GM19351 (cell line): ENCODE measurements at regions not wholly inside any gene's neighbourhood (a gene's known extent, or its start where the extent isn't known, plus 50 kb on each side); places are given as distances from the start of the nearest gene placed in this dataset.
A peak's percentile ranks its signal among the peaks of the same experiment; 100 is the strongest.
"Not testable (repeated sequence)": the region's sequence is repeated elsewhere in the genome, so short reads cannot be mapped to it uniquely, and the experiment has no call there.

Experiments
- ATAC-seq: cut with Tn5 transposase; IDR thresholded peaks from one replicate; pipeline ENCODE4 v1.9.1; 2021; ENCODE audit warnings: mild to moderate bottlenecking, moderate library complexity; ENCODE audit not compliant: unreplicated experiment

DNA sequence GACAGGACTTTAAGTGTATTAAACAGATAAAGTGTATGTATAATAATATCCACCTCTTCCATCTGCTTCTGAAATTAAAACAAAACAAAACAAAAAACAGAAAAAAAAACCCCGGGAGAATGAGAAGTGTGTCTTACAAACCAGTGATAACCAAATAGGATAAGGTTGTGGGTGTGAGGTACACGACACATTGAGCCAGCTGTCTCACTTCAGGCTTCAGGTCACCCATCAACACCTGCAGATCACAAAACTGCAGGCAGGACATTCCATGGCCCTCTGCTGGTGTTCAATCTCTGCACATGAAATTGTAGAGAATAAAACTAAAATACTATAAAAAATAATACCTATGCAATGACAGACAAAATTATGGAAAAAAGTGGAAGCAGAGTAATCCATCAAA lies 339.9 kb downstream of the SFMBT2 start:
- ATAC-seq = no peak

DNA sequence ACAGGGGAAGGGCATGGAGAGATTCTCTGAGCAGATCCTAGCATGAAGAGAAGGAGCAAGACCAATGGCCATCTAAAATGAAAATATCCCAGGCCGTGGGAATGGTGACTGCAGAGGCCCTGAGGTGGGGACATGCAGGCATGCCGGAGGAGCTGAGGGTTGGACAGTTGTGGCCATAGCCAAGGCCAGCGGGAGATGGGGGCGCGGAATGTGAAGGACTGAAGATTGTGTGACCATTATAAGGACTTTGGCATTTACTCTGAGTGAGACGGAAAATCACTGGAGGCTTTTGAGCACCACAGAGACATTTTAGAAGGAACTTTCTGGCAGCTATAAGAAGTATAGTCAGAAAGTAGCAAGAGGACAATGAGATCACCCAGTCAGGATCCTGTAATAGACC lies 341.1 kb downstream of the SFMBT2 start:
- ATAC-seq = no peak

DNA sequence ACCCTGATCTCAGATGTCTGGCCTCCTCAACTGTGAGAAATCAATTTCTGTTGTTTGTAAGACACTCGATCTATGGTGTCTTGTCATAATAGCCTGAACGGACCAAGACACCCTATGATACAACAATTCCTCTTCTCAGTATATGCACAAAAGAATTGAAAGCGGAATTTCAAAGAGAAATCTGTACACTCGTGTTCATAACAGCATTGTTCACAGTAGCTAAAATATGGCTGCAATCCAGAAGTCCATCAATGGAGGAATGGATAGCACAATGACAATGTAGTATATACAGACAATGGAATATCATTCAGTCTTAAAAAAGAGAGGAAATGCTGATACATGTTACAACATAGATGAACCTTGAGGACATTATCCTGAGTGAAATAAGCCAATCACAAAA lies 354.6 kb downstream of the SFMBT2 start:
- ATAC-seq = no peak

DNA sequence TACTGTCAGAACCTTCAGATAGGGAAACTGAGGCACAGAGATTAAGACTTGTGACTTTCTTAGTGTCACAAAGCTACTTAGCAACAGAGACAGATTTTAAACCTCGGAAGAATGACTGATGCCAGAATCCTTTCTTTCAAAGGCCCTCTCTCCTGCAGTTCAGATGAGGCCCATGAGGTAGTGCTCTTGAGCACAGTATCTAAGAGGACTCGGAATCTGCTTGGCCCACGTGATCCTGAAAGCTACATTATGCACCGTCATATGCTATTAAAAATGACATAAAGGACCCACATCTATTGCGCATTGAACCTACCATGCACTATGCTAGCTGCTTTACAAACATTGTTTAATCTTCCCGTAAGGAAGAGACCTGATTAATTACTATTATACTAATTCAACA lies 355.9 kb downstream of the SFMBT2 start:
- ATAC-seq = peak; percentile 47

DNA sequence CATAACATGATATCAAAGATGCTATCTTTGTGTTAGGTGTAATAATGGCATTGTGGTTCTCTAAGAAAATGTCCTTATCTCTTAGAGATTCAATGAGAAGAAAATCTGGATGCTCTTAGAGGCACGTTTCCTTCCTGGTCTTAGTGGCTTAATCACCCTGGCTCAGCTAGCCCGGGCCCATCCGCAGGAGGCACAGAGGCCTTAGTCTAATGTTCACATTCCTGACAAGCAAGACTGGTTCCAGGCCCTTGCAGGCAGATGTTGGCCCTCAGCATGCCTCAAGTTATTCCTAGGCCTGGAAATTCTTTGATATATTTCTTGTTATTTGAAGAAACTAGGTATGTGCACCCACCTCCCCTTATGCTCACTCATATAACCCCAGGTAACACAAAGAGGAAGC lies 357.6 kb downstream of the SFMBT2 start:
- no peak for ATAC-seq

DNA sequence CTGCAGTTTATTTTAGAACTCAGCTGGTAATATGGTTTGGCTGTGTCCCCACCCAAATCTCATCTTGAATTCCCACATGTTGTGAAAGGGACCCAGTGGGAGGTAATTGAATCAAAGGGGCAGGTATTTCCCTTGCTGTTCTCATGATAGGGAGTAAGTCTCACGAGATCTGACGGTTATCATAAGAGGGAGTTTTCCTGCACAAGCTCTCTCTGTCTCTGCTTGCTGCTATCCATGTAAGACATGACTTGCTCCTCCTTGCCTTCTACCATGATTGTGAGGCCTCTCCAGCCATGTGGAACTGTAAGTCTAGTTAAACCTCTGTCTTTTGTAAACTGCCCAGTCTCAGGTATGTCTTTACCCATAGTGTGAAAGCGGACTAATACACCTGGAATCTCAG lies 360.8 kb downstream of the SFMBT2 start:
- not testable (repeated sequence) for ATAC-seq

DNA sequence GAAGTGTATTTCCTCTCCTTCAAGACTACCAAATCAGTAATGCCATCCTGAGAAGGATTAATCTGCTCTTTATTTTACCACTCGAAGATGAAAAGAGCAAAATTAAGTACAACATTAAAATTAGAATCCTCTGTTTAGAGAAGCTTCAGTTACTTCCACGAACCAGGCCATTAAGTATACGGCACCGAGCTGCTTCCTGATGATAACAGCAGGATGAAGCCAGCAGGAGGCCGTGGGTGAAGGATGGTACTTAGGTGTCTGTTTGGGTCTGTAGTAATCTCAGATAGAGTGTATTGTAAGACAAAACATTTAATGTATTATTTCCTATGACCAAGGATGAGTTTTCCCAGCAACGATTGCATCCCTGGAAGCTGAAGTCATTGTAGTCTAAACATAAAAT lies 362.8 kb downstream of the SFMBT2 start:
- ATAC-seq = no peak

DNA sequence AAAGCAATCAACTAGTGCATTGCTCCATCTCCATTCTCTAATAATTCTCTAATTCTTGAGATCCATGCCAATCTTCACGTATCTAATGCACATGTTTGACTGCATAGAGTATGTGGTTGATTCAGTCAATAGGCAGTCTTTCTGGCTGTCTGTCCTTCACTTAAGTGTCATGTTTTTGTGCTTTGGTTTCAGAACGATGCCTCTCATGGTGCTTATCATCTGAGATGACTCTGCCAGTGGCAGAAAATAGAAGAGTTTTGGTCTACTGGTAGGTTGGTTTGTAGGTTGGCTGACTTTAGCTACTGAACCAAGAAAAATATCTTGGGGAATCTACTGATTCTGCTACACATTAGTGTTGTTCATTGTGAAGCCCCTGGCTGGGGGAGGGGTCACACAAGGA lies 364.2 kb downstream of the SFMBT2 start:
- ATAC-seq = peak; percentile 83

DNA sequence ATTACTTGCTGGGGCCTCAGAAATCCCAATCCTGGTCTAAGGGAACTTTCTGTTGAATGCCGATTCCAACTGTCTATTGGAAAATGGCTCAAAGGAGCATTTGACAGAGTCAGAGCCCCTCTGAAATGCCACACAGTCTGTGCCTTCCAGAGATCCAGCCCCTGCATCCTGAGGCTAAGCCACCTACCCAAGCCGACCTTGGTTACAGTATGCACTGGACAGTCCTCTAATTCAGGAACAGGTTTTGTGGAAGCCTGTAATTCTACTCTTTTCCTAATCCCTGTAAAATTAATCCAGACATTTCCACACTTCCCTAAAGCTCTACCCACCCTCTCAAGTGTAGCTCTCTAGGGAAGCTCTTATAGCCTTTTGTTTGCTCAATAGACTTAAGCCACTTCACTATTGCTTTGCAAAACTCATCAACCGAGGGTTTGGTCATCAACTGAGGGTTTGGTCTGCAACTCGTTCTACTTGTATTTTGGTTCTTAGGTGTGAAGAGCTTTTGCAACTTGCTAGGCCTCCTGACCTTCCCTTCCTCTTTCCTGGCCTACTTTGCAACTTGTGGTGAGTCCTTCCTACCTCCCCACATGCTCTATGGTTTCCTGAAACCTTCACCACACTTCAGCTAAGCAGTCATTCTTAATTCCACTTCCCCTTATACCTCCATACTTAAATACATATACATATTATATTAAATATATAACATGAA lies 364.8 kb downstream of the SFMBT2 start:
- peak; percentile 88 for ATAC-seq

DNA sequence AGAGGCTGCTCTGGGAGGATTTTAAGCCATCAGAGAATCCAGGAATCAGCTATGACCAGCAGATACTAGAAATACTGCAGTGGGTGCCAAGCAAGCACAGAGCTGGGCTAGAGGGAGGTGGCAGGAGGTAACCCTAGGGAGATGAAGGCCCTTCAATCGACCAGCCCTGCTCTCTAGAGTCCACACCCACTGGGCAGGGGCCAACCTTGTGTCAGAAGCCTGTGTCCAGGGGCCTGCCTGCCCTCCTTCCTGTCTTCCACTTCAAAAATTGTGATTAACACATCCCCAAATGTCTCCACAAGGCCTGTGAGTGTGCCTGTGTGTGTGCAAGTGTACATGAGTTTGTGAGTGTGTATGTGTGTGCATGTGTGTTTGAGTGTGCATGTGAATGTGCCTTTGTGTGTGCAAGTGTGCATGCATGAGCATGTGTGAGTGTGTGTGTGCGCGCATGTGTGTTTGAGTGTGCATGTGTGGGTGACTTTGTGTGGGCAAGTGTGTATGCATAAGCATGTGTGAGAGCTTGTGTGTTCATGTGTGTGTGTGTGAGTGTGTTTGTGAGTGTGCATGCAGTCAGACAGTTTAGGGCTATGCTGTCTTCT lies 367.7 kb downstream of the SFMBT2 start:
- no peak for ATAC-seq

DNA sequence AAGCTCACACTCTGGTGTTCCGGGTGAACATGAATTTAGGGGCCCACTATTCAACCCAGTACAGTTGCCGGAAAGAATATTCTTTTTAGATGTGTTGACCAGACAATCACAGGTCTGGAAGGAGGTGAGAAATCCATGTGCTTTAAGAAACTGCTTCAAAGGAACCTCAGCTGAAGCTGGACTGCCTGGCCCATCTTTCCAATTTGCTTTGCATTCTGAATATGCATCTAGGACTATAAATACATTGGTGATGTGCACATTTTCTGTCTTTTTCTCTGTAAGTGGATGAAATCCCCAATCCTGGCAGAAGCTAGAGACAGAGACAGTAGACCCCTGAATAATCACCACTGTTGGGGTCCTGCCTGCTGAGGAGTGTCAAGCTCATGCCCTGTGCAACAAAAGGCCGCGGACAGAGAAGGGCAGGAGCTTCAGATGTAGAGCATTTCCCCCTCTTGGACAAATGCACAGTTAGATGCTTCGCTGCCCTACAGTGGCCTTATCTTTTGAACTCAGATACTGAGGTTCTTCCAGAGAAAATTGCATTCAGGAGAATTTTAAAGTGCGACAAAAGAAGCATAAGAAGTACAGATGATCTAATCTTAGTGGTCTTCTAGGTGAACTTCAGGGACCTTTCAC lies 368.3 kb downstream of the SFMBT2 start:
- ATAC-seq = no peak

DNA sequence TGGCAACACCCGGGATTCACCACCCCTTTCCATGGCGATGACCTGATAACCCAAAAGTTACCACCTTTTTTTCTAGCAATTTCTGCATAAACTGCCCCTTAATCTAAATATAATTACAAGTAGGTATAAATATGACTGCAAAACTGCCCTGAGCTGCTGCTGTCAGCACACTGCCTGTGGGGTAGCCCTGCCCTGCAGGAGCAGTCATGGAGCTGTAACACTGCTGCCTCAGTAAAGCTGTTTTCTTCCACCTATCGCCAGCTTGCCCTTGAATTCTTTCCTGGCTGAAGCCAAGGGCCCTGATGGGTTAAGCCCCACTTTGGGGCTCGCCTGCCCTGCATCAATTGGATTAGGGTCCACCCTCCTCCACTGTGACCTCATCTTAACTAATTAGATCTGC lies 368.8 kb downstream of the SFMBT2 start:
- ATAC-seq = no peak

DNA sequence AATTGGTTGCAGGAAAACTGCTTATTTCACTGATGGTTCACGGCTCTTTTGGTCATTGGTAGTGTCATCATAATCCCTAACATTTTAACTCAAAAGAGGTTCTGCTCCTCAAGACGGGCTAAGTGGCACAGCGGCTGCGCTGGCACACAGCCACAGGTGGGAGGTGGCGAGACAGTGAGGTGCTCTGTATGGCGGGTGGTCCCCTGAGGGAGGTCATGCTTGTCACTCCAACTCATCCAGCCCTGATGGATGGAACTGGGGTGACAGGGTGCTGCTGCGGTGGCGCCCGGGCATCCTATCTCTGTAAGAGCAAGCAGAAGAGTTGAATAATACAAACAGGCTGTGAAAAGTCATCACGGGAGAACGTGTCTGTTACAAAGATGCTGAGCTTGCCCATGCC lies 370.2 kb downstream of the SFMBT2 start:
- no peak for ATAC-seq

DNA sequence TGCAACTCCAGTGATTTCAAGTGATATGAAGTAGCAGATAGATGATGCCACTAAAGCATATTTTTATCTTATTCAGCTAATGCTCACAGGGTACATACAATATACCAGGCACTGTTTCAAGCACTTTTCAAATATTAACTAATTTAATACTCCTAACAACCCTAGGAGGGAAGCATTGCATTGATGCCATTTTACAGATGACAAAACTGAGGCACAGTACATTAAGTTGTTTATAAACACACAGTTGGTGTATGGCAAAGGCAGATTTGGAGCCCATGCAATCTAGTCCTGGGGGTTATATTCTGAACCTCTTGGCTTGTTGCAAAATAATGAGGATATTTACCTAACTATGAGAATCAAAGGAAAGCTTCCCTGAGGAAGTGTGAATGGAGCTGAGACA lies 371.0 kb downstream of the SFMBT2 start:
- no peak for ATAC-seq

DNA sequence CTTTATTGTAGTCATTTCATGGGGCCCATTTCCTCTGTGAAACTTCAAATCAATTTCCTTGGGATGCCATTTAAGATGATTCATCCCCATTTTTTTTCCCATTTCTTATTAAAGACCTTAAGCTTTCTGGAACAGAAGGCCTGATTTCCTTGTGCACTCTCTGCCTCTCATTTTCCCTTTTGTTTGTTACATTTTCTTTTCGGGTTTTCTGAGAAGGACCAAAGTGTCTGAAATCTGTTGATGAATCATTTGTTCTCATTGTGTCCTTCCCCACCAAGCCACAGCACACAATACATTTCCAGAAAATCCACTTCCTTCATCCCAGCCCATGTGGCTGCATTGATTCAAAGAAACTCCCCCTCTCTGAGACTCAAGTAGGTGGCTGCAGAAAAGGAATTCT lies 372.4 kb downstream of the SFMBT2 start:
- no peak for ATAC-seq

DNA sequence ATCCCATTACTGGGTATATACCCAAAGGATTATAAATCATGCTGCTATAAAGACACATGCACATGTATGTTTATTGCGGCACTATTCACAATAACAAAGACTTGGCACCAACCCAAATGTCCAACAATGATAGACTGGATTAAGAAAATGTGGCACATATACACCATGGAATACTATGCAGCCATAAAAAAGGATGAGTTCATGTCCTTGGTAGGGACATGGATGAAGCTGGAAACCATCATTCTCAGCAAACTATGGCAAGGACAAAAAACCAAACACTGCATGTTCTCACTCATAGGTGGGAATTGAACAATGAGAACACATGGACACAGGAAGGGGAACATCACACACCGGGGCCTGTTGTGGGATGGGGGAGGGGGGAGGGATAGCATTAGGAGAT lies 373.4 kb downstream of the SFMBT2 start:
- not testable (repeated sequence) for ATAC-seq

DNA sequence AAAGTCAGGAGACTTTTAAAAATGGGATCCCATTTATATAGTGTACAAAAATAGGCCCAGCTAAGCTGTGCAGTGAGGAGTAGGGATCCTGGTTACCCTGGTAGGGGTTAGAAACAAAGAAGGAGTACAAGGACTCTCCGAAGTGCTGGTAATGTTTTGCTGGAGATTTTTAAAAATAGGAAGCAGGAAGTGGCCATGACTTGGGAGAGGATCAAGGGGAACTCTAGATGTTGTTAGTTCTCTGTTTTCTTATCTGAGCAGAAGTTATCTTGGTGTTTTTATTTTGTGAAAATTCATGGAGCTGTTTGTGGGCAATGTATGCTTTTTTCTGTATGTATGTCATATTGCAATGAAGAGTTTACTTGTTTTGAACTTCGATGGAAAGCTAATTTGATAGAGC lies 373.9 kb downstream of the SFMBT2 start:
- no peak for ATAC-seq

DNA sequence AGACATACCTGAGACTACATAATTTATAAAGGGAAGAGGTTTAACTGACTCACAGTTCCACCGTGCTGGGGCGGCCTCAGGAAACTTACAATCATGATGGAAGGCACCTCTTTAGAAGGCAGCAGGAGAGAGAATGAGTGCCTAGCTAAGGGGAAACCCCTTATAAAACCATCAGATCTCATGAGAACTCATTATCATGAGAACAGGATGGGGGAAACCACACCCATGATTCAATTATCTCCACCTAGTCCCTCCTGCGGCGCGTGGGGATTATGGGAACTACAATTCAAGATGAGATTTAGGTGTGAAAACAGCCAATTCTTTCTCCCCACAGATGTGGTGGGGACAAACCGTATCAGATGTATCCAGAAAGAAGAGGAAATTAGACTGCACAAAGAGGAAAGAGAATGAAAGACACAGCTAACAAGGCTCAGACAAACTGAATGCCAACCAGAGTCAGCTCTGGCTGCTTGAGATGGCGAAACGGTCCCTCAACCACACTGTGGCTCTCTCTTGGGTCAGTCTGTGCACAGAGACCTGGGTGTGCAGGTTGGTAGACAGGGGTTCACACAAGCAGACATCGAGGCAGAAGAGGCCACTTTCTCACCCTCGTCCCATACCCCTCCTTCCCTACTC lies 375.6 kb downstream of the SFMBT2 start:
- no peak for ATAC-seq

DNA sequence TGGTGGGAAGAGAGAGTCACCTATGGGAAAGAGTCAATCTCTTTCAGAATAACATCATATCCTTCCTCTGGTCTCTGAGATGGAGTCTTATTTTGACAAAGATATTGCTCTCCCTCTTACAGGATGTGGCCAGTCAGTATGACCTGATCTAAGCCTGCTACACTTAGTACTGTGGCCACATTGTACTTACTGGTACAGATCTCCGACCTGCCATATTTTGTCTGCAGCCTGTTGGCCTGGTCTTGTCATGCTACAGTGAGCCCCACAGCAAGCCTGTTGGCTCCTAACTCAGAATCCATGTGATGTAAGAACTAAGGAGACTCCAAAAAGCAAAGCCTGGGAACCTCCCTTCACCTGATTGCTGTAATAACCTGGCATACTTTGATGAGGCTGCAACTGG lies 377.8 kb downstream of the SFMBT2 start:
- ATAC-seq = no peak

DNA sequence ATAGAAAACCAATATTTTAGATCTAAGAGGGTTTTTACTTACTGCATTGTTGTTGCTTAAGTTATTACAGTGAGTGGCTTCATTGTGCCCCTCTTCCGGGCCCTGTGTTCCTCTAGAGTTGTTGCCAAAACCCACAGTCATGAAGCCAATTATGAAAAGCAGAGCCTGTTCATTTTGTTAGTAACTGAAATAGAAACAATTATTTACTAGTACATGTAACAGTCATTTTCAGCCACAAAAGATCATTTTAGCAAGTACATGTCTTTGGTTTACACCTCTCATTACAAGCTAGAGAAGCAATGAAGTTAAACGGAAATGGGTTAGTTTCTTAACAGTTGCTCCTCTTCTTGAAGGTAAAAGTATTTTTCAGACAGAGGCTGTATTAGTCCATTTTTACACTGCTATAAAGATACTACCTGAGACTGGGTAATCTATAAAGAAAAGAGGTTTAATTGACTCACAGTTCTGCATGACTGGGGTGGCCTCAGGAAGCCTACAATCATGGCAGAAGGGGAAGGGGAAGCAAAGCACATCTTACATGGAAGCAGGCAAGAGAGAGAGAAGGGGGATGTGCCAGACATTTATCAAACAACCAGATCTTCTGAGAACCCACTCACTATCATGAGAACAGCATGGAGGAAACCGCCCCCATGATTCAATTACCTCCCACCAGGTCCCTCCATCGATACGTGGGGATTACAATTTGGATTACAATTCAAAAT lies 380.5 kb downstream of the SFMBT2 start:
- ATAC-seq = no peak

DNA sequence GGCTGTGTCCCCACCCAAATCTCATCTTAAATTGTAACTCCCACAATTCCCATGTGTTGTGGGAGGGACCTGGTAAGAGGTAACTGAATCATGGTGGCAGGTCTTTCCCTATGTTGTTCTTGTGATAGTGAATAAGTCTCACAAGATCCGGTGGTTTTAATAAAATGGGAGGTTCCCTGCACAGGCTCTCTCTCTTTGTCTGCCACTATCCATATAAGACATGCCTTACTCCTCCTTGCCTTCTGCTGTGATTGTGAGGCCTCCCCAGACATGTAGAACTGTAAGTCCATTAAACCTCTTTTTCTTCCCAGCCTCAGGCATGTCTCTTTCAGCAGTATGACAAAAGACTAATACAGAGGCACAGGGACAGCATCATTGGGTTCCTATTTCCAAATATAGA lies 381.2 kb downstream of the SFMBT2 start:
- ATAC-seq = no peak
